SK-N-SH (cell line): ENCODE measurements at regions not wholly inside any gene's neighbourhood (a gene's known extent, or its start where the extent isn't known, plus 50 kb on each side); places are given as distances from the start of the nearest gene placed in this dataset.
"Not testable (repeated sequence)": the region's sequence is repeated elsewhere in the genome, so short reads cannot be mapped to it uniquely, and the experiment has no call there.

Experiments
- CTCF ChIA-PET: fragments of 300-600, 350-600 bp; formaldehyde crosslinking; extraction: SDS; loops from one replicate; lab custom pipeline; 2021; lab: Yijun Ruan, JAX
- POLR2A ChIA-PET: fragments of 350-600 bp; sonication (Branson Sonifier 250); formaldehyde crosslinking; extraction: SDS; loops from one replicate; lab custom pipeline; 2020; ENCODE audit warnings: antibody characterized with exemption, inconsistent platforms; lab: Yijun Ruan, JAX
- DNase-seq: peaks from one replicate; pipeline ENCODE4 v3.0.0; 2012
- H2AFZ ChIP-seq: fragments of 200-600 bp; sonication (generic); 2 replicates; pipeline ENCODE4 v1.8.1; 2016; ENCODE audit warnings: antibody characterized with exemption, mild to moderate bottlenecking, low read depth
- H3F3A ChIP-seq: fragments of 200-600 bp; sonication (generic); replicated peaks from 2 replicates; pipeline ENCODE3; 2016; ENCODE audit warnings: antibody characterized with exemption, mild to moderate bottlenecking; ENCODE audit not compliant: insufficient read depth
- H3K27ac ChIP-seq, 2 experiments: fragments of 200-500 bp in 1 of 2; fragments of 200-600 bp in 1 of 2; sonication (Bioruptor generic) in 1 of 2; sonication (generic), shearing (Covaris generic) in 1 of 2; 2 replicates each; pipeline versions ENCODE4 v1.5.1 to v1.6.1; 2014 to 2016; ENCODE audit warnings: low read depth in 2 of 2, inconsistent platforms in 1 of 2, low read length in 1 of 2, mild to moderate bottlenecking in 1 of 2, mixed read lengths in 1 of 2
- H3K27me3 ChIP-seq: fragments of 200-600 bp; sonication (generic), shearing (Covaris generic); 2 replicates; pipeline ENCODE4 v1.6.1; 2016; ENCODE audit warnings: mixed run types; ENCODE audit not compliant: insufficient read depth
- H3K36me3 ChIP-seq, 2 experiments: fragments of 200-500 bp in 1 of 2; fragments of 200-600 bp in 1 of 2; sonication (Bioruptor generic) in 1 of 2; sonication (generic) in 1 of 2; replicated peaks in 1 of 2; 2 replicates each; pipeline versions ENCODE3 to v1.5.1; 2014 to 2016; ENCODE audit warnings: low read length in 1 of 2, mild to moderate bottlenecking in 1 of 2; ENCODE audit not compliant: insufficient read depth in 2 of 2, control insufficient read depth in 1 of 2
- H3K4me1 ChIP-seq, 2 experiments: fragments of 200-500 bp in 1 of 2; fragments of 200-600 bp in 1 of 2; sonication (Bioruptor generic) in 1 of 2; sonication (generic), shearing (Covaris generic) in 1 of 2; 2 replicates each; pipeline versions ENCODE4 v1.5.1 to v1.6.1; 2014 to 2016; ENCODE audit warnings: low read depth in 1 of 2, low read length in 1 of 2, mixed run types in 1 of 2; ENCODE audit not compliant: insufficient read depth in 2 of 2, control insufficient read depth in 1 of 2
- H3K4me2 ChIP-seq: fragments of 200-600 bp; sonication (generic), shearing (Covaris generic); 2 replicates; pipeline ENCODE4 v1.6.1; 2017; ENCODE audit warnings: mixed run types
- H3K4me3 ChIP-seq, 2 experiments: fragments of 200-500 bp in 1 of 2; fragments of 200-600 bp in 1 of 2; sonication (Bioruptor generic) in 1 of 2; sonication (generic), shearing (Covaris generic) in 1 of 2; 2 replicates each; pipeline versions ENCODE4 v1.5.1 to v1.8.1; 2014 to 2016; ENCODE audit warnings: low read depth in 2 of 2, inconsistent platforms in 1 of 2, low read length in 1 of 2, mild to moderate bottlenecking in 1 of 2, mixed read lengths in 1 of 2, moderate library complexity in 1 of 2
- H3K79me2 ChIP-seq: fragments of 200-600 bp; sonication (generic); 2 replicates; pipeline ENCODE4 v1.8.1; 2017; ENCODE audit warnings: mild to moderate bottlenecking; ENCODE audit not compliant: insufficient read depth
- H3K9ac ChIP-seq: fragments of 200-600 bp; sonication (generic); 2 replicates; pipeline ENCODE4 v1.6.1; 2017; ENCODE audit warnings: mixed run types
- H3K9me2 ChIP-seq: fragments of 200-600 bp; sonication (generic); 2 replicates; pipeline ENCODE4 v1.6.1; 2017; ENCODE audit warnings: mixed run types
- H3K9me3 ChIP-seq: fragments of 200-600 bp; sonication (generic); 2 replicates; pipeline ENCODE4 v1.6.1; 2017; ENCODE audit warnings: mixed run types, mild to moderate bottlenecking, moderate library complexity
- H4K20me1 ChIP-seq: fragments of 200-600 bp; sonication (generic); 2 replicates; pipeline ENCODE4 v1.6.1; 2017; ENCODE audit warnings: mild to moderate bottlenecking, mixed run types; ENCODE audit not compliant: insufficient read depth
- CHD2 ChIP-seq: fragments of 150-350 bp; IDR thresholded peaks from 2 replicates; pipeline ENCODE4 v1.6.1; 2018; ENCODE audit warnings: low read length; ENCODE audit not compliant: partially characterized antibody
- EP300 ChIP-seq, 2 experiments: IDR thresholded peaks; 2 replicates each; pipeline versions ENCODE4 v1.4.0 to v1.6.1; 2012; ENCODE audit warnings: borderline replicate concordance in 1 of 2, low read depth in 1 of 2, low read length in 1 of 2
- EZH2phosphoT487 ChIP-seq: fragments of 200-600 bp; sonication (generic); IDR thresholded peaks from 2 replicates; pipeline ENCODE4 v1.6.1; 2017; ENCODE audit warnings: low read depth, mixed run types, mild to moderate bottlenecking, antibody characterized with exemption, moderate library complexity, borderline replicate concordance
- FOSL2 ChIP-seq: IDR thresholded peaks from 2 replicates; pipeline ENCODE4 v1.4.0; 2012; ENCODE audit warnings: low read depth, mild to moderate bottlenecking, moderate library complexity, borderline replicate concordance
- FOXJ3 ChIP-seq: sonication (generic); formaldehyde crosslinking; IDR thresholded peaks from 2 replicates; pipeline ENCODE4 v1.5.1; 2020; ENCODE audit warnings: mild to moderate bottlenecking, missing genetic modification reagents
- GABPA ChIP-seq: IDR thresholded peaks from 2 replicates; pipeline ENCODE4 v1.4.0; 2012; ENCODE audit warnings: low read depth, mild to moderate bottlenecking
- MEF2A ChIP-seq: IDR thresholded peaks from 2 replicates; pipeline ENCODE4 v1.4.0; 2012; ENCODE audit warnings: low read depth, borderline replicate concordance
- NFIC ChIP-seq: IDR thresholded peaks from 2 replicates; pipeline ENCODE4 v1.4.0; 2012; ENCODE audit warnings: borderline replicate concordance
- NRF1 ChIP-seq: IDR thresholded peaks from 2 replicates; pipeline ENCODE4 v1.6.1; 2012; ENCODE audit warnings: low read depth, mild to moderate bottlenecking, low read length
- RAD21 ChIP-seq: IDR thresholded peaks from 2 replicates; pipeline ENCODE4 v1.6.1; 2012; ENCODE audit warnings: mild to moderate bottlenecking, low read length
- RCOR1 ChIP-seq: fragments of 150-350 bp; IDR thresholded peaks from 2 replicates; pipeline ENCODE4 v1.6.1; 2017; ENCODE audit warnings: antibody characterized with exemption, low read length
- SIN3A ChIP-seq: IDR thresholded peaks from 2 replicates; pipeline ENCODE4 v1.6.1; 2012; ENCODE audit warnings: low read depth, mild to moderate bottlenecking, low read length, moderate library complexity, borderline replicate concordance
- SMC3 ChIP-seq: IDR thresholded peaks from 2 replicates; pipeline ENCODE4 v1.6.1; 2012; ENCODE audit warnings: low read depth, low read length, improper control_type of control experiment
- TAF1 ChIP-seq: IDR thresholded peaks from 2 replicates; pipeline ENCODE4 v1.6.1; 2012; ENCODE audit warnings: low read depth, mild to moderate bottlenecking, low read length, moderate library complexity, borderline replicate concordance
- WGBS: methylation state at CpG from one replicate; pipeline ENCODE4 v1.1.6; 2017; ENCODE audit warnings: low lambda C conversion rate; 5-methylcytosine and 5-hydroxymethylcytosine counted together
- TF ChIP-seq, protein P1 (sequence below): IDR thresholded peaks from 2 replicates; pipeline ENCODE4; 2012
- TF ChIP-seq, protein P2 (sequence below): fragments of 150-350 bp; IDR thresholded peaks from 2 replicates; pipeline ENCODE4 v1.6.1; 2016; ENCODE audit warnings: mild to moderate bottlenecking, low read depth, low read length
- TF ChIP-seq, protein P3 (sequence below): IDR thresholded peaks from 2 replicates; pipeline ENCODE4 v1.4.0; 2012; ENCODE audit warnings: low read depth, borderline replicate concordance

DNA sequence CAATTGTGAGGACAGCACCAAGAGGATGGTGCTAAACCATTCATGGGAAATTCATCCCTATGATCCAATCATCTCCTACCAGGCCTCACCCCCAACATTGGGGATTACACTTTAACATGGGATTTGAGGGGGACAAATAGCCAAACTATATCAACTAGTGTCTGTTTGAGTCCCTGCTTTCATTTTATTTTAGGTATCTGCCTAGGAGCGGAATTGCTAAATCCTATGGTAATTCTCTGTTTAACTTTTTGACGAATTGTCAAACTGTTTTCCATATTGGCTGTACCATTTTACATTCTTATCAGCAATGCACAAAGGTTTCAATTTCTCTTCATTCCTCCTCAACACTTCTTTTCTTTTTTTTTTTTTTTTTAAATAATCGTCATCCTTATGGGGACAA, 318.4 kb upstream of the NRP1 start:
- Histone ChIP-seq H4K20me1 (no peaks in the 10 kb centered on the region), H3K36me3 (no peaks in the 10 kb centered on the region), H3K4me1 (peaks cover 0 to 12% of the 10 kb centered on the region in 2 experiments; a peak in 1 of 4 replicates), H3K79me2 (no peaks in the 10 kb centered on the region), H3F3A (no peaks in the 10 kb centered on the region), H3K4me3 (no peak overlapping the region), H3K9ac (no peak overlapping the region), H3K27ac (no peak overlapping the region), H3K9me2 (no peaks in the 10 kb centered on the region), H3K9me3 (no peaks in the 10 kb centered on the region), H3K4me2 (no peak overlapping the region), H2AFZ (no peak overlapping the region), H3K27me3 (no peaks in the 10 kb centered on the region)
- POLR2A ChIA-PET = no interaction called here
- no peak for DNase-seq
- 80% methylated on average over 3 of the region's 3 CpGs for WGBS
- CTCF ChIA-PET = no interaction called here
- TF ChIP-seq, protein P1, sequence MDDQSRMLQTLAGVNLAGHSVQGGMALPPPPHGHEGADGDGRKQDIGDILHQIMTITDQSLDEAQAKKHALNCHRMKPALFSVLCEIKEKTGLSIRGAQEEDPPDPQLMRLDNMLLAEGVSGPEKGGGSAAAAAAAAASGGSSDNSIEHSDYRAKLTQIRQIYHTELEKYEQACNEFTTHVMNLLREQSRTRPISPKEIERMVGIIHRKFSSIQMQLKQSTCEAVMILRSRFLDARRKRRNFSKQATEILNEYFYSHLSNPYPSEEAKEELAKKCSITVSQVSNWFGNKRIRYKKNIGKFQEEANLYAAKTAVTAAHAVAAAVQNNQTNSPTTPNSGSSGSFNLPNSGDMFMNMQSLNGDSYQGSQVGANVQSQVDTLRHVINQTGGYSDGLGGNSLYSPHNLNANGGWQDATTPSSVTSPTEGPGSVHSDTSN = no peak
- no peak for TF ChIP-seq GABPA
- no peak for TF ChIP-seq SIN3A
- no peak for TF ChIP-seq RAD21
- TF ChIP-seq EP300 (IDR thresholded peaks at IDR 0.05; ENCODE audit: borderline replicate concordance in 1 of 2, low read depth in 1 of 2, low read length in 1 of 2) = no peak
- no peak for TF ChIP-seq TAF1
- TF ChIP-seq MEF2A = no peak
- TF ChIP-seq CHD2 = no peak
- no peak for TF ChIP-seq NRF1
- no peak for TF ChIP-seq RCOR1
- TF ChIP-seq SMC3 = no peak
- no peak for TF ChIP-seq EZH2phosphoT487
- TF ChIP-seq, protein P2, sequence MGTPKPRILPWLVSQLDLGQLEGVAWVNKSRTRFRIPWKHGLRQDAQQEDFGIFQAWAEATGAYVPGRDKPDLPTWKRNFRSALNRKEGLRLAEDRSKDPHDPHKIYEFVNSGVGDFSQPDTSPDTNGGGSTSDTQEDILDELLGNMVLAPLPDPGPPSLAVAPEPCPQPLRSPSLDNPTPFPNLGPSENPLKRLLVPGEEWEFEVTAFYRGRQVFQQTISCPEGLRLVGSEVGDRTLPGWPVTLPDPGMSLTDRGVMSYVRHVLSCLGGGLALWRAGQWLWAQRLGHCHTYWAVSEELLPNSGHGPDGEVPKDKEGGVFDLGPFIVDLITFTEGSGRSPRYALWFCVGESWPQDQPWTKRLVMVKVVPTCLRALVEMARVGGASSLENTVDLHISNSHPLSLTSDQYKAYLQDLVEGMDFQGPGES = no peak
- no peak for TF ChIP-seq FOXJ3 (CRISPR knock-in tag)
- TF ChIP-seq FOSL2 = no peak
- no peak for TF ChIP-seq NFIC
- TF ChIP-seq, protein P3, sequence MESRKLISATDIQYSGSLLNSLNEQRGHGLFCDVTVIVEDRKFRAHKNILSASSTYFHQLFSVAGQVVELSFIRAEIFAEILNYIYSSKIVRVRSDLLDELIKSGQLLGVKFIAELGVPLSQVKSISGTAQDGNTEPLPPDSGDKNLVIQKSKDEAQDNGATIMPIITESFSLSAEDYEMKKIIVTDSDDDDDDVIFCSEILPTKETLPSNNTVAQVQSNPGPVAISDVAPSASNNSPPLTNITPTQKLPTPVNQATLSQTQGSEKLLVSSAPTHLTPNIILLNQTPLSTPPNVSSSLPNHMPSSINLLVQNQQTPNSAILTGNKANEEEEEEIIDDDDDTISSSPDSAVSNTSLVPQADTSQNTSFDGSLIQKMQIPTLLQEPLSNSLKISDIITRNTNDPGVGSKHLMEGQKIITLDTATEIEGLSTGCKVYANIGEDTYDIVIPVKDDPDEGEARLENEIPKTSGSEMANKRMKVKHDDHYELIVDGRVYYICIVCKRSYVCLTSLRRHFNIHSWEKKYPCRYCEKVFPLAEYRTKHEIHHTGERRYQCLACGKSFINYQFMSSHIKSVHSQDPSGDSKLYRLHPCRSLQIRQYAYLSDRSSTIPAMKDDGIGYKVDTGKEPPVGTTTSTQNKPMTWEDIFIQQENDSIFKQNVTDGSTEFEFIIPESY = no peak

DNA sequence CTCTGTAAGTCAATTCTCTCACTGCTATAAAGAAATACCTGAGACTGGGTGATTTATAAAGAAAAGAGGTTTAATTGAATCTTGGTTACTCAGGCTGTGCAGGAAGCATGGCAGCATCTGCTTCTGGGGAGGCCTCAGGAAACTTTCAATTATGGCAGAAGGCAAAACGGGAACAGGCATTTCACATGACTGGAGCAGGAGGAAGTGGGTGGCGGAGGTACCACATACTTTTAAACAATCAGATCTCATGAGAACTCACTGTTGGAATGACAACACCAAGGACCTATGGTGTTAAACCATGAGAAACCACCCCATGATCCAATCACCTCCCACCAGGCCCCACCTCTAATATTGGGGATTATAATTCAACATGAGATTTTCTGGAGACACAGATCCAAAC, 315.7 kb upstream of the NRP1 start:
- H3K27ac ChIP-seq, H3K4me2 ChIP-seq, H3K4me3 ChIP-seq, H3K27me3 ChIP-seq, DNase-seq, H3K36me3 ChIP-seq, H3K79me2 ChIP-seq, POLR2A ChIA-PET, H3K4me1 ChIP-seq, H3F3A ChIP-seq, H3K9ac ChIP-seq, CTCF ChIA-PET, H4K20me1 ChIP-seq, H3K9me2 ChIP-seq, H2AFZ ChIP-seq, H3K9me3 ChIP-seq: not testable (repeated sequence)
- WGBS = 88% methylated on average over 2 of the region's 2 CpGs
